ENCODE measurements at regions not wholly inside any gene's neighbourhood (a gene's known extent, or its start where the extent isn't known, plus 50 kb on each side); places are given as distances from the start of the nearest gene placed in this dataset.

DNA sequence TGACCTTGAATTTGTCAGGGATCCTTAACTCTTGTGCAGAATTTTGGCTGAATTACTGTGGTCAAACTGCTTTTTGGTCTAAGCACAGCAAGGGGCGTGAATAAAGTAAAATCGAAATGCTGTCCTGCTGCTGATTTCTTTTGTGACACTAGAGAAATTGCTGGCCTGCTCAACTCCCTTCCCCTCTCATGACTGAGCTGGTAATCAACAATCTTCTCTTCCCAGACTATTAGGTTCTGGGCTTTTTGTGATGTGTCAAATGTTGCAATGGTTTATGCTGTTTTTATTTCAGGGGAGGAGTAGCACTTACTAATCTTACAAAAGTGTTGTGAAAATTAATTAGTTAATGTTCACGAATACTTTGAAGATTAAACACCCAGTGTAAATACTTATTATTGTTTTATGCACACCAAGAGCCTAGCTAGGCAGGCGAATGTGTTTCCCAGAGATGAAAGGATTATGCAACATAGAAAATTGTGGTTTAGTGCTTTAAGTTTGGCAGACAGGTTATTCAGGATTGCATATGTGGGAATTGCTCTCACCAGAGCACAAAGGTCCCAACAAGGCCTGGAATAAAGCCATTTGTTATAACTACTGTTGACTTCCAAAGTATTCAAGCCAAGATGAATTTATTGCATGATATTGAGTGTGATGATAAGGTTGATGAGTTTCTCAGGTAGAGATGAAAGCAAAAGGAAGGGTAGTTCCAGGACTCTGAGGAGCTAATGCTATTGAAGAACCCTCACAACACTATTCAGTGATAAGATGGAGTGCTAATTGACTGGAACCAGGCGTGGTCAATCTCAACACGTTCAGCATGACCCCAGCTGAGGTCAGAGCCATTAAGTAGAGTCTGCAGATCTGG, 280.7 kb upstream of the ZNF608 start:
- H3K27ac Mint-ChIP-seq, result no peak overlapping the region
- H3K36me3 Mint-ChIP-seq, result no peaks in the 10 kb centered on the region
- no peak overlapping the region for H3K4me3 ChIP-seq (ENCODE audit: low read length)
- peaks cover 0 to 5% (median 0%) of the 10 kb centered on the region in 5 donors for H3K27me3 Mint-ChIP-seq
- ATAC-seq, result no peak
- ChIA-PET CTCF (no interaction called here), POLR2A (no interaction called here)
- no peak overlapping the region for H3K27ac ChIP-seq (ENCODE audit: low read depth, low read length)
- no peaks in the 10 kb centered on the region for H3K9me3 ChIP-seq (ENCODE audit: control insufficient read depth in 2 of 3, low read length in 3 of 3)
- DNase-seq, result no peak
- no peak overlapping the region for H3K4me3 Mint-ChIP-seq
- intact Hi-C loops (cut with micrococcal nuclease), result no loop called here
- H3K27me3 ChIP-seq (ENCODE audit: control insufficient read depth in 2 of 2, insufficient read depth in 2 of 2, low read length in 2 of 2), result no peaks in the 10 kb centered on the region
- H3K4me1 ChIP-seq (ENCODE audit: control insufficient read depth in 2 of 2, insufficient read depth in 2 of 2, low read length in 2 of 2), result no peaks in the 10 kb centered on the region
- H3K9me3 Mint-ChIP-seq, result peaks cover 0 to 19% (median 2%) of the 10 kb centered on the region in 11 donors
- no peaks in the 10 kb centered on the region for H3K4me1 Mint-ChIP-seq
- H3K36me3 ChIP-seq (ENCODE audit: control insufficient read depth in 2 of 3, insufficient read depth in 3 of 3, low read length in 3 of 3), result no peaks in the 10 kb centered on the region

DNA sequence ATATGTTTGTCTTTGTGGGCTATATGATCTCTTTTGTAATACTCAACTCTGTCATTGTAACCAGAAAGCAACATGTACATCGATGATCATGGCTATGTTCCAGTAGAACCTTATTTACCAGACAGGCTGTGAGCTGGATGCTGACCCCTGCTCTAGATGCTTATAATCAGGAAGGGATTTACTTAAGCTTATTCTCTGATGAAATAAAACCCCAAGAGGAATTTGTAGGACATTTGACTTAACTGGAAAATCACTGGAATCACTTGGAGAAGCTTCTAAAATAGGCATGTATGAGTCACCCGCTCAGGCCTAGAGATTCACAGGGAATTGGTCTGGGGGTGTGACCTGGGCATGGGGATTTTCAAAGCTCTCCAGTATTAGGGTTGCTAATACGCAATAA, 285.8 kb upstream of the ZNF608 start:
- no peaks in the 10 kb centered on the region for H3K36me3 ChIP-seq (ENCODE audit: control insufficient read depth in 2 of 3, insufficient read depth in 3 of 3, low read length in 3 of 3)
- Mint-ChIP-seq H3K36me3 (no peaks in the 10 kb centered on the region), H3K27me3 (peaks cover 0 to 12% (median 0%) of the 10 kb centered on the region in 5 donors), H3K9me3 (peaks cover 0 to 27% (median 1%) of the 10 kb centered on the region in 11 donors), H3K4me3 (no peak overlapping the region), H3K27ac (no peak overlapping the region), H3K4me1 (no peaks in the 10 kb centered on the region)
- DNase-seq, result no peak
- no peaks in the 10 kb centered on the region for H3K27me3 ChIP-seq (ENCODE audit: control insufficient read depth in 2 of 2, insufficient read depth in 2 of 2, low read length in 2 of 2)
- H3K27ac ChIP-seq (ENCODE audit: low read depth, low read length), result no peak overlapping the region
- no peak overlapping the region for H3K4me3 ChIP-seq (ENCODE audit: low read length)
- intact Hi-C loops (cut with micrococcal nuclease), result no loop called here
- ATAC-seq, result no peak
- ChIA-PET POLR2A (no interaction called here), CTCF (no interaction called here)
- no peaks in the 10 kb centered on the region for H3K9me3 ChIP-seq (ENCODE audit: control insufficient read depth in 2 of 3, low read length in 3 of 3)
- no peaks in the 10 kb centered on the region for H3K4me1 ChIP-seq (ENCODE audit: control insufficient read depth in 2 of 2, insufficient read depth in 2 of 2, low read length in 2 of 2)

DNA sequence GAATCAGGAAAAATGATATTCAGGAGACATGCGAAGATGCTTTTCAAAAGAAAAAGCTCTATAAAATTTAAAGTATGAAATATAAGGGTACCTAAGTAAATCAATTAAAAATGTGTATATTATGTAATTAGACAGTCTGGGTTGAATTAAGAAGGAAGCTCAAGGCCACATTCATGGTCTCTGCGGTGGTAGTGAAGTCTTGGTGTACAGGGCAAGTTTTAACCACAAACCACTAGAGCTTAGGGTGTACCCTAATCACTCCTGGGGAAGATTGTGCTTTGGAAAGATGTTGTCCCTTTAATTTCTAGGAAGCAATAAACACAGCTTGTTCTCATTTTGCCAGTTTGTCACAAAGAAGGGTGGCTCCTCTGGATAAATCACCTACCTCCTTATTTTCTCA, 287.2 kb upstream of the ZNF608 start:
- Histone ChIP-seq H3K9me3 (ENCODE audit: control insufficient read depth in 2 of 3, low read length in 3 of 3) (no peaks in the 10 kb centered on the region), H3K27me3 (ENCODE audit: control insufficient read depth in 2 of 2, insufficient read depth in 2 of 2, low read length in 2 of 2) (no peaks in the 10 kb centered on the region), H3K4me1 (ENCODE audit: control insufficient read depth in 2 of 2, insufficient read depth in 2 of 2, low read length in 2 of 2) (no peaks in the 10 kb centered on the region), H3K36me3 (ENCODE audit: control insufficient read depth in 2 of 3, insufficient read depth in 3 of 3, low read length in 3 of 3) (no peaks in the 10 kb centered on the region), H3K27ac (ENCODE audit: low read depth, low read length) (no peak overlapping the region), H3K4me3 (ENCODE audit: low read length) (no peak overlapping the region)
- no peak overlapping the region for H3K27ac Mint-ChIP-seq
- H3K4me3 Mint-ChIP-seq, result no peak overlapping the region
- H3K4me1 Mint-ChIP-seq, result no peaks in the 10 kb centered on the region
- H3K36me3 Mint-ChIP-seq, result no peaks in the 10 kb centered on the region
- intact Hi-C loops (cut with micrococcal nuclease), result no loop called here
- peaks cover 0 to 12% (median 0%) of the 10 kb centered on the region in 5 donors for H3K27me3 Mint-ChIP-seq
- peaks cover 0 to 24% (median 1%) of the 10 kb centered on the region in 11 donors for H3K9me3 Mint-ChIP-seq
- no peak for ATAC-seq
- ChIA-PET CTCF (no interaction called here), POLR2A (no interaction called here)
- no peak for DNase-seq

DNA sequence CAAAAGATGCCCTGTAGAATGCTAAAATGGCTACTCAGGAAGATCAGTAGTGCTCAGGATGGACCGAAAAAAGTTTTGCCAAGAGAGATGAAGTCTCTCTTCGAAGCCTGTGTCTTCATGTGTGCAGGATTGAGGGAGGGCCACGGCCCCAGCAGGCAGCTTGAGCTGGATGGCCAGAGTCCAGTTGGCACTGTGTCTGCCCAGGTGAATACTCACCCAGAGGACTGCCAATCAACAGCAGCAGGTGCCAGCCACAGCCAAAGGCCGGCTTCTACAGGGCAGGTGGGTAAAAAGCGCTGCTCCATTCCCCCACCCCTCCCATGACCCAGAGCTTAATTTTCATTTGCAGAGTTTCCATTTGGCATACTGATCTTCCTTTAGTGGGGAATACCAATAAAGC, 287.9 kb upstream of the ZNF608 start:
- H3K36me3 Mint-ChIP-seq, result no peaks in the 10 kb centered on the region
- intact Hi-C loops (cut with micrococcal nuclease), result no loop called here
- Histone ChIP-seq H3K4me1 (ENCODE audit: control insufficient read depth in 2 of 2, insufficient read depth in 2 of 2, low read length in 2 of 2) (no peaks in the 10 kb centered on the region), H3K9me3 (ENCODE audit: control insufficient read depth in 2 of 3, low read length in 3 of 3) (no peaks in the 10 kb centered on the region), H3K36me3 (ENCODE audit: control insufficient read depth in 2 of 3, insufficient read depth in 3 of 3, low read length in 3 of 3) (no peaks in the 10 kb centered on the region), H3K4me3 (ENCODE audit: low read length) (no peak overlapping the region), H3K27ac (ENCODE audit: low read depth, low read length) (no peak overlapping the region), H3K27me3 (ENCODE audit: control insufficient read depth in 2 of 2, insufficient read depth in 2 of 2, low read length in 2 of 2) (no peaks in the 10 kb centered on the region)
- H3K27ac Mint-ChIP-seq, result no peak overlapping the region
- H3K4me3 Mint-ChIP-seq, result no peak overlapping the region
- ChIA-PET POLR2A (no interaction called here), CTCF (no interaction called here)
- peaks cover 0 to 12% (median 0%) of the 10 kb centered on the region in 5 donors for H3K27me3 Mint-ChIP-seq
- H3K4me1 Mint-ChIP-seq, result no peaks in the 10 kb centered on the region
- no peak for ATAC-seq
- H3K9me3 Mint-ChIP-seq, result peaks cover 0 to 24% (median 3%) of the 10 kb centered on the region in 11 donors
- no peak for DNase-seq

DNA sequence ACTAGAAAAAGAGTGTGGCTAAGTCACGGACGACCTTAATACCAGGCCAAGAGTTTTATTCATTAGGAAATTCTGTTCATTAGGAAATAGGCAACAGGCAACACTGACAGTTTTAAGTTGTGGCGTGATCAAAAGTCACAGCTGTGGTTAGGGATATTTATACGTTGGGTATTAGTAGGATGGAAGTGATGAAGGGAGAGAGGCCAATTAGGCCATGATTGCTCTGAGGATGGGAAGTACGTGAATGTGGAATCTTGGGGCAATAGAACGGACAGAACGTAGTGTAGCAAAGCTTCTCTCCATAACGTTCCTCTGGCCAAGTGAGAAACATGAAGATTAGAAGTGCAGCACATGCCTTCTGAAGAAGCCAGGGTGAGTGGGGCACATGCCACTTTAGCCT, 290.1 kb upstream of the ZNF608 start:
- Histone ChIP-seq H3K9me3 (ENCODE audit: control insufficient read depth in 2 of 3, low read length in 3 of 3) (no peaks in the 10 kb centered on the region), H3K4me1 (ENCODE audit: control insufficient read depth in 2 of 2, insufficient read depth in 2 of 2, low read length in 2 of 2) (no peaks in the 10 kb centered on the region), H3K36me3 (ENCODE audit: control insufficient read depth in 2 of 3, insufficient read depth in 3 of 3, low read length in 3 of 3) (no peaks in the 10 kb centered on the region), H3K27ac (ENCODE audit: low read depth, low read length) (no peak overlapping the region), H3K27me3 (ENCODE audit: control insufficient read depth in 2 of 2, insufficient read depth in 2 of 2, low read length in 2 of 2) (no peaks in the 10 kb centered on the region), H3K4me3 (ENCODE audit: low read length) (no peak overlapping the region)
- Mint-ChIP-seq H3K27ac (no peak overlapping the region), H3K27me3 (peaks cover 0 to 7% (median 0%) of the 10 kb centered on the region in 5 donors), H3K4me1 (no peaks in the 10 kb centered on the region), H3K36me3 (no peaks in the 10 kb centered on the region), H3K4me3 (no peak overlapping the region), H3K9me3 (peaks cover 0 to 10% (median 3%) of the 10 kb centered on the region in 11 donors)
- DNase-seq, result no peak
- no peak for ATAC-seq
- intact Hi-C loops (cut with micrococcal nuclease), result no loop called here
- ChIA-PET CTCF (no interaction called here), POLR2A (no interaction called here)

DNA sequence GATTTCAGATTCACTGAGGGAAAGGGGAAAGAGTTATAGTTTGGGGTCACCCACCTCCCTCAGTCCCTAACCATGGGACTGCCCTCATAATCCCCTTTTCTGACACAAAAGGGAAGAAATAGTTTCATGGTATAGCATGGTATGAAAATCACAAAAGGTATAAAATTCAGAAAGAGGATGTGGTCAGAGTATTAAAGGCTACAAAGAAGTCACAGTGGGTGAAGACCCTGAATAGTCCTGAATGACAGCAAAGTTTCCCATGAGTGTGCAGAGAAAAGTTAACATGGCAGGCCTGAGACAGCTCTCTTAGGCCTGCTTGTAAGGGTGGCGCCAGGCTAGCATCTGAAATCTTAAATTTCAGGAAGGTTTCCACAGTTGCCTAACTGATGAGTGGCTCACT, 290.6 kb upstream of the ZNF608 start:
- no peaks in the 10 kb centered on the region for H3K36me3 Mint-ChIP-seq
- Histone ChIP-seq H3K4me1 (ENCODE audit: control insufficient read depth in 2 of 2, insufficient read depth in 2 of 2, low read length in 2 of 2) (no peaks in the 10 kb centered on the region), H3K4me3 (ENCODE audit: low read length) (no peak overlapping the region), H3K27me3 (ENCODE audit: control insufficient read depth in 2 of 2, insufficient read depth in 2 of 2, low read length in 2 of 2) (no peaks in the 10 kb centered on the region), H3K9me3 (ENCODE audit: control insufficient read depth in 2 of 3, low read length in 3 of 3) (no peaks in the 10 kb centered on the region), H3K36me3 (ENCODE audit: control insufficient read depth in 2 of 3, insufficient read depth in 3 of 3, low read length in 3 of 3) (no peaks in the 10 kb centered on the region), H3K27ac (ENCODE audit: low read depth, low read length) (no peak overlapping the region)
- ATAC-seq, result no peak
- H3K27ac Mint-ChIP-seq, result no peak overlapping the region
- CTCF ChIA-PET, result no interaction called here
- H3K4me3 Mint-ChIP-seq, result no peak overlapping the region
- no peak for DNase-seq
- POLR2A ChIA-PET, result no interaction called here
- peaks cover 0 to 10% (median 3%) of the 10 kb centered on the region in 11 donors for H3K9me3 Mint-ChIP-seq
- H3K4me1 Mint-ChIP-seq, result no peaks in the 10 kb centered on the region
- peaks cover 0 to 7% (median 0%) of the 10 kb centered on the region in 5 donors for H3K27me3 Mint-ChIP-seq
- intact Hi-C loops (cut with micrococcal nuclease), result no loop called here

DNA sequence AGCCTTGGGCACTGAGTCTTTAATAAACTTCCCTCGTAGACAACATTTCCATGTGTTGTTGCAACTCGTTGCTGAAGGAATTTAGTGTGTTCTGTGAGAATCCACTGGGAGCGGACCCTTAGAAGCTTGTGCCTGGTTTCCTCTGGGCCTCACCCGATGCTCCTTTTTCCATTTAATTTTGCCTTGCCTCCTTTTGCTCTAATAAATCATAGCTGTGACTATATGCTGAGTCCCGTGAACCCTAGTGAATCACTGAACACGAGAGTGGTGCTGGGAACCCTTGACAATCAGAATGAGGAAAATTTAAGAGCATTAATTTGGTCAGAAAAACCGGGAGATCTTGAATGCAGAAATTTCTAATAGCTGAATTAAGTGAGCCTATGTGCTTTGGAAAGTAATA, 291.1 kb upstream of the ZNF608 start:
- H3K4me3 ChIP-seq (ENCODE audit: low read length), result no peak overlapping the region
- no peaks in the 10 kb centered on the region for H3K4me1 Mint-ChIP-seq
- intact Hi-C loops (cut with micrococcal nuclease), result no loop called here
- ChIA-PET CTCF (no interaction called here), POLR2A (no interaction called here)
- DNase-seq (no peak), ATAC-seq (no peak)
- no peaks in the 10 kb centered on the region for H3K27me3 ChIP-seq (ENCODE audit: control insufficient read depth in 2 of 2, insufficient read depth in 2 of 2, low read length in 2 of 2)
- H3K9me3 Mint-ChIP-seq, result peaks cover 0 to 10% (median 3%) of the 10 kb centered on the region in 11 donors
- no peaks in the 10 kb centered on the region for H3K36me3 Mint-ChIP-seq
- no peaks in the 10 kb centered on the region for H3K4me1 ChIP-seq (ENCODE audit: control insufficient read depth in 2 of 2, insufficient read depth in 2 of 2, low read length in 2 of 2)
- no peak overlapping the region for H3K27ac ChIP-seq (ENCODE audit: low read depth, low read length)
- H3K4me3 Mint-ChIP-seq, result no peak overlapping the region
- peaks cover 0 to 7% (median 0%) of the 10 kb centered on the region in 5 donors for H3K27me3 Mint-ChIP-seq
- no peak overlapping the region for H3K27ac Mint-ChIP-seq
- H3K9me3 ChIP-seq (ENCODE audit: control insufficient read depth in 2 of 3, low read length in 3 of 3), result no peaks in the 10 kb centered on the region
- no peaks in the 10 kb centered on the region for H3K36me3 ChIP-seq (ENCODE audit: control insufficient read depth in 2 of 3, insufficient read depth in 3 of 3, low read length in 3 of 3)

Measured in naive thymus-derived CD4-positive, alpha-beta T cell (primary cell).